GM23338 (cell line): ENCODE measurements at regions not wholly inside any gene's neighbourhood (a gene's known extent, or its start where the extent isn't known, plus 50 kb on each side); places are given as distances from the start of the nearest gene placed in this dataset.
A peak's percentile ranks its signal among the peaks of the same experiment; 100 is the strongest.

Source experiments
- ATAC-seq: fragments of 200-7000 bp; cut with Tn5 transposase; 3 replicates; pipeline ENCODE4 v1.9.1; 2020
- DNase-seq: peaks from one replicate; pipeline ENCODE4 v3.0.0-alpha.2; 2015; ENCODE audit warnings: low spot score
- H2AFZ ChIP-seq: fragments of 200-600 bp; sonication (generic); 2 replicates; pipeline ENCODE4 v1.8.0; 2016; ENCODE audit warnings: antibody characterized with exemption, mild to moderate bottlenecking, moderate library complexity
- H3F3A ChIP-seq: fragments of 200-600 bp; sonication (generic); replicated peaks from 2 replicates; pipeline ENCODE4 v1.8.0; 2017; ENCODE audit warnings: antibody characterized with exemption, mixed run types, low read depth
- H3K27ac ChIP-seq: fragments of 200-600 bp; sonication (generic); 2 replicates; pipeline ENCODE4 v1.6.1; 2016; ENCODE audit warnings: low read depth
- H3K27me3 ChIP-seq: fragments of 200-600 bp; sonication (generic); 2 replicates; pipeline ENCODE4 v1.8.0; 2016; ENCODE audit warnings: mild to moderate bottlenecking, mixed run types, moderate library complexity; ENCODE audit not compliant: insufficient read depth
- H3K36me3 ChIP-seq: fragments of 200-600 bp; sonication (generic); 2 replicates; pipeline ENCODE4 v1.8.0; 2016; ENCODE audit warnings: mild to moderate bottlenecking; ENCODE audit not compliant: insufficient read depth
- H3K4me1 ChIP-seq: fragments of 200-600 bp; sonication (generic); 2 replicates; pipeline ENCODE4 v1.8.0; 2016; ENCODE audit warnings: mild to moderate bottlenecking, moderate library complexity; ENCODE audit not compliant: insufficient read depth
- H3K4me2 ChIP-seq: fragments of 200-600 bp; sonication (generic); 2 replicates; pipeline ENCODE4 v1.7.1; 2017; ENCODE audit warnings: mixed run types
- H3K4me3 ChIP-seq: fragments of 200-600 bp; sonication (generic); 2 replicates; pipeline ENCODE4 v1.6.1; 2016; ENCODE audit warnings: mixed run types
- H3K79me2 ChIP-seq: fragments of 200-600 bp; sonication (generic); replicated peaks from 2 replicates; pipeline ENCODE4 v1.8.0; 2017; ENCODE audit warnings: mild to moderate bottlenecking; ENCODE audit not compliant: insufficient read depth
- H3K9me2 ChIP-seq: fragments of 200-600 bp; sonication (generic); 2 replicates; pipeline ENCODE4 v1.8.0; 2017; ENCODE audit not compliant: insufficient read depth
- H4K20me1 ChIP-seq: fragments of 200-600 bp; sonication (generic); replicated peaks from 2 replicates; pipeline ENCODE4 v1.8.0; 2017; ENCODE audit warnings: mild to moderate bottlenecking; ENCODE audit not compliant: insufficient read depth
- H3K27ac Mint-ChIP-seq: 2 replicates; pipeline ENCODE4 v1.8.0; 2020; ENCODE audit warnings: inconsistent platforms, mild to moderate bottlenecking, moderate library complexity, mixed read lengths
- H3K27me3 Mint-ChIP-seq: 3 replicates; pipeline ENCODE4 v1.8.0; 2022; ENCODE audit warnings: low read depth, mild to moderate bottlenecking, moderate library complexity, mixed read lengths, inconsistent platforms; ENCODE audit not compliant: insufficient read depth, poor library complexity
- H3K36me3 Mint-ChIP-seq: 3 replicates; pipeline ENCODE4 v1.8.0; 2021; ENCODE audit warnings: low read depth, mild to moderate bottlenecking, inconsistent platforms, moderate library complexity, mixed read lengths
- H3K4me1 Mint-ChIP-seq: 3 replicates; pipeline ENCODE4 v1.8.0; 2020; ENCODE audit warnings: mild to moderate bottlenecking, inconsistent platforms, mixed read lengths
- H3K4me3 Mint-ChIP-seq: 3 replicates; pipeline ENCODE4 v1.8.0; 2021; ENCODE audit warnings: moderate library complexity, mild to moderate bottlenecking, inconsistent platforms, mixed read lengths
- H3K9me3 Mint-ChIP-seq: 3 replicates; pipeline ENCODE4 v1.8.0; 2020; ENCODE audit warnings: moderate library complexity, mild to moderate bottlenecking, inconsistent platforms, mixed read lengths
- STAT1 ChIP-seq: IDR thresholded peaks from one replicate; pipeline ENCODE4 v1.6.1; 2016; ENCODE audit warnings: antibody characterized with exemption; ENCODE audit not compliant: unreplicated experiment
- ZNF114 ChIP-seq: fragments of 250-450 bp; sonication (Bioruptor Pico); IDR thresholded peaks from 2 replicates; pipeline ENCODE4 v1.5.0; 2020; ENCODE audit warnings: mild to moderate bottlenecking, moderate library complexity
- ZNF331 ChIP-seq: fragments of 250-450 bp; sonication (Bioruptor Pico); IDR thresholded peaks from 2 replicates; pipeline ENCODE4 v1.5.0; 2020; ENCODE audit warnings: low read depth, mild to moderate bottlenecking, moderate library complexity
- TF ChIP-seq, protein P1 (sequence below): IDR thresholded peaks from one replicate; pipeline ENCODE4 v1.6.1; 2018; ENCODE audit warnings: antibody characterized with exemption; ENCODE audit not compliant: unreplicated experiment
- TF ChIP-seq, protein P2 (sequence below), 2 experiments: fragments of 200-600 bp in 1 of 2; sonication (generic) in 1 of 2; conservative IDR thresholded peaks; 2 replicates each; pipeline versions ENCODE4 v1.5.1 to v1.6.1; 2016 to 2017; ENCODE audit warnings: antibody characterized with exemption in 2 of 2, low read depth in 2 of 2, mild to moderate bottlenecking in 2 of 2, moderate library complexity in 1 of 2

DNA sequence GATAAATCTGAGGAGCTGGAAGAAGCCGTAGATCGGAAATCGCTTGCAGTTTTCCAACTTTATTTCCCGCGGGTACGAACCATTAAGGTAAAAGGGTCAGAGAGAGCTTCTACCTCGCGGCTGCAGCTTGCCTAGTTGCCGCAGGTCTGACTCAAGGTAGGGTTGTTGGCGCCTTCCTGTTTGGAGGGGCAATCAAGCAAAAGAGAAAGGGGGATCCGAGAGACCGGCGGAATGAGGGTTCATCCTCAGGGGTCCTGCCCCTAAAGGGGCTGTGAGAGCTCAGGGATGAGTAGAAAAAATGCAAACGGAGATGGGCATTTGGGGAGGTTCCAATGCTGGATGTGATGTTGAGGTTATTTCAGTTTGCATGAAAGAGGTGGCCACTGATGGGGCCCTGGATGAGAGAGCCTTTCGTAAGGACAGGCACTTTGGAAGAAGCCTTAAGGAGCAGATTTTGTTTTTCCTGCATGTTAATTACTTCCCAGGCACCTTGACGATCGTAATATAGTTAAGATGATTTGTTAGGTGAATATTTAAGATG, 265.4 kb downstream of the CGGBP1 start:
- Histone ChIP-seq H3F3A (no peaks in the 10 kb centered on the region), H4K20me1 (no peaks in the 10 kb centered on the region), H3K79me2 (no peaks in the 10 kb centered on the region), H3K27ac (no peak overlapping the region), H3K36me3 (no peaks in the 10 kb centered on the region), H3K4me3 (peak overlapping the region; percentile 85), H3K4me2 (peak overlapping the region; percentile 77), H3K9me2 (no peaks in the 10 kb centered on the region), H3K27me3 (peaks cover 35% of the 10 kb centered on the region), H3K4me1 (peaks cover 10% of the 10 kb centered on the region), H2AFZ (peak overlapping the region; percentile 99)
- TF ChIP-seq STAT1 (no peak), ZNF114 (no peak)
- ATAC-seq (peak; percentile 63), DNase-seq (no peak)
- Mint-ChIP-seq H3K4me3 (peak overlapping the region; percentile 82), H3K4me1 (peaks cover 15% of the 10 kb centered on the region; the same call in 2 of the 3 replicates), H3K36me3 (no peaks in the 10 kb centered on the region), H3K27me3 (peaks cover 26% of the 10 kb centered on the region), H3K27ac (no peak overlapping the region), H3K9me3 (no peaks in the 10 kb centered on the region)

DNA sequence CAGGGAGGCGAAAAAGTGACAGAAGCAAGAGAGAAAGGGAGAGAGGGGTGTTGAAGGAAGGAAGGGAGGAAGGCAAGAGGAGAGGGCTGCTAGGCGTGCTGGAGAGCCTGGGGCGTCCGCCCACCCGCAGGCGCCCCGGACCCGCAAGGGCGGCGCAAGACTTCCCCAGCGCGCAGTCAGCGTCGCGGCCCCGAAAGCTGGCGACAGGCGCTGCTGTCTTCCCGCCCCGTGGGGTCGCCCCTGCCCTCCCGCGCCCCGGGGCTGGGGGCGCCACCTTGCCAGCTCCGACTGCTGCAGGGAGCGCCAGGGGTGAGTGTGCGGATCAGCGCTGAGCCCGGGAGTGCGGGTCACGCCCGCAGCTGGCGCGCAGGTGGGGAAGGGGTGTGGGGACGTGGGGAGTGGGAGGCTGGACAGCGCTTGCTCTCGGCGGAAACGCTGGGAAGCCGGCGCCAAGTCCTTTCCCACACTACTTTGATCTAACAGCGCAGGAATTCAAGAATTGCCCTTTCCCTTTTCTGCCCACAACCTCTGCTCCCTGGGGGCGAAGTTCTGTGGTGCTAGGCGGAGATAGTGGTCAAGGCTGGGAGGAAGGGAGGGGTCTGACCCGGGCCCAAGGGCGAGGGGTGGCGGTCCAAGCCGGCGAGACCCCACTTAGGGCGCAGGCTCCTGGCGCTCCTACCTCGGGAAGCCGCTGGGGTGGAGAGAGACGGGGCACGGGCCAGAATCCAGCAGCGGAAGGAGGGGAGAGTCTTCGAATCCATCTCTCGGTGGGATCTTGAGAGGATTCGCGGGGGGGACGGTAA, 266.1 kb downstream of the CGGBP1 start, which contains the start of gene HTR1F:
Gene HTR1F, plus strand, starts transcription at position 173 of the 803 bp plus-strand sequence.
- no peaks in the 10 kb centered on the region for H4K20me1 ChIP-seq
- DNase-seq (peak; percentile 65), ATAC-seq (peak; percentile 87)
- H2AFZ ChIP-seq = peak within 1 kb of the TSS; percentile 99
- no peaks in the 10 kb centered on the region for H3K36me3 ChIP-seq
- peak within 1 kb of the TSS; percentile 85 for H3K4me3 ChIP-seq
- Mint-ChIP-seq H3K36me3 (no peaks in the 10 kb centered on the region), H3K9me3 (no peaks in the 10 kb centered on the region), H3K27ac (no peak within 1 kb of the TSS), H3K27me3 (peaks cover 26% of the 10 kb centered on the region), H3K4me3 (peak within 1 kb of the TSS; percentile 82), H3K4me1 (peaks cover 15% of the 10 kb centered on the region; the same call in 2 of the 3 replicates)
- H3K27me3 ChIP-seq = peaks cover 35% of the 10 kb centered on the region
- H3K79me2 ChIP-seq = no peaks in the 10 kb centered on the region
- TF ChIP-seq, protein P1, sequence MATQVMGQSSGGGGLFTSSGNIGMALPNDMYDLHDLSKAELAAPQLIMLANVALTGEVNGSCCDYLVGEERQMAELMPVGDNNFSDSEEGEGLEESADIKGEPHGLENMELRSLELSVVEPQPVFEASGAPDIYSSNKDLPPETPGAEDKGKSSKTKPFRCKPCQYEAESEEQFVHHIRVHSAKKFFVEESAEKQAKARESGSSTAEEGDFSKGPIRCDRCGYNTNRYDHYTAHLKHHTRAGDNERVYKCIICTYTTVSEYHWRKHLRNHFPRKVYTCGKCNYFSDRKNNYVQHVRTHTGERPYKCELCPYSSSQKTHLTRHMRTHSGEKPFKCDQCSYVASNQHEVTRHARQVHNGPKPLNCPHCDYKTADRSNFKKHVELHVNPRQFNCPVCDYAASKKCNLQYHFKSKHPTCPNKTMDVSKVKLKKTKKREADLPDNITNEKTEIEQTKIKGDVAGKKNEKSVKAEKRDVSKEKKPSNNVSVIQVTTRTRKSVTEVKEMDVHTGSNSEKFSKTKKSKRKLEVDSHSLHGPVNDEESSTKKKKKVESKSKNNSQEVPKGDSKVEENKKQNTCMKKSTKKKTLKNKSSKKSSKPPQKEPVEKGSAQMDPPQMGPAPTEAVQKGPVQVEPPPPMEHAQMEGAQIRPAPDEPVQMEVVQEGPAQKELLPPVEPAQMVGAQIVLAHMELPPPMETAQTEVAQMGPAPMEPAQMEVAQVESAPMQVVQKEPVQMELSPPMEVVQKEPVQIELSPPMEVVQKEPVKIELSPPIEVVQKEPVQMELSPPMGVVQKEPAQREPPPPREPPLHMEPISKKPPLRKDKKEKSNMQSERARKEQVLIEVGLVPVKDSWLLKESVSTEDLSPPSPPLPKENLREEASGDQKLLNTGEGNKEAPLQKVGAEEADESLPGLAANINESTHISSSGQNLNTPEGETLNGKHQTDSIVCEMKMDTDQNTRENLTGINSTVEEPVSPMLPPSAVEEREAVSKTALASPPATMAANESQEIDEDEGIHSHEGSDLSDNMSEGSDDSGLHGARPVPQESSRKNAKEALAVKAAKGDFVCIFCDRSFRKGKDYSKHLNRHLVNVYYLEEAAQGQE = peak; percentile 35
- TF ChIP-seq, protein P2, sequence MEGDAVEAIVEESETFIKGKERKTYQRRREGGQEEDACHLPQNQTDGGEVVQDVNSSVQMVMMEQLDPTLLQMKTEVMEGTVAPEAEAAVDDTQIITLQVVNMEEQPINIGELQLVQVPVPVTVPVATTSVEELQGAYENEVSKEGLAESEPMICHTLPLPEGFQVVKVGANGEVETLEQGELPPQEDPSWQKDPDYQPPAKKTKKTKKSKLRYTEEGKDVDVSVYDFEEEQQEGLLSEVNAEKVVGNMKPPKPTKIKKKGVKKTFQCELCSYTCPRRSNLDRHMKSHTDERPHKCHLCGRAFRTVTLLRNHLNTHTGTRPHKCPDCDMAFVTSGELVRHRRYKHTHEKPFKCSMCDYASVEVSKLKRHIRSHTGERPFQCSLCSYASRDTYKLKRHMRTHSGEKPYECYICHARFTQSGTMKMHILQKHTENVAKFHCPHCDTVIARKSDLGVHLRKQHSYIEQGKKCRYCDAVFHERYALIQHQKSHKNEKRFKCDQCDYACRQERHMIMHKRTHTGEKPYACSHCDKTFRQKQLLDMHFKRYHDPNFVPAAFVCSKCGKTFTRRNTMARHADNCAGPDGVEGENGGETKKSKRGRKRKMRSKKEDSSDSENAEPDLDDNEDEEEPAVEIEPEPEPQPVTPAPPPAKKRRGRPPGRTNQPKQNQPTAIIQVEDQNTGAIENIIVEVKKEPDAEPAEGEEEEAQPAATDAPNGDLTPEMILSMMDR (conservative IDR thresholded peaks at IDR 0.05; ENCODE audit: low read depth in 2 of 2) = peak; percentile 16 to 42; a peak in 2 of 4 replicates
- no peak for TF ChIP-seq ZNF331 (CRISPR knock-in tag)
- H3K27ac ChIP-seq = no peak within 1 kb of the TSS
- no peaks in the 10 kb centered on the region for H3K9me2 ChIP-seq
- H3K4me1 ChIP-seq = peaks cover 10% of the 10 kb centered on the region
- no peaks in the 10 kb centered on the region for H3F3A ChIP-seq
- peak within 1 kb of the TSS; percentile 77 for H3K4me2 ChIP-seq
